Rectal smooth muscle tissue (tissue), 1 donor: ENCODE measurements at regions not wholly inside any gene's neighbourhood (a gene's known extent, or its start where the extent isn't known, plus 50 kb on each side); places are given as distances from the start of the nearest gene placed in this dataset.

Experiments used
- H3K27ac ChIP-seq: one replicate; pipeline ENCODE4 v1.7.0; 2013; ENCODE audit warnings: low read depth, low read length, inconsistent platforms
- H3K27me3 ChIP-seq: one replicate; pipeline ENCODE4 v1.7.0; 2013; ENCODE audit warnings: low read length; ENCODE audit not compliant: control insufficient read depth, insufficient read depth
- H3K36me3 ChIP-seq: one replicate; pipeline ENCODE4 v1.7.0; 2013; ENCODE audit warnings: low read length; ENCODE audit not compliant: control insufficient read depth, insufficient read depth
- H3K4me1 ChIP-seq: one replicate; pipeline ENCODE4 v1.7.0; 2013; ENCODE audit warnings: low read length; ENCODE audit not compliant: control insufficient read depth, insufficient read depth
- H3K4me3 ChIP-seq: one replicate; pipeline ENCODE4 v1.7.0; 2013; ENCODE audit warnings: low read length
- H3K9ac ChIP-seq: one replicate; pipeline ENCODE4 v1.7.0; 2013; ENCODE audit warnings: low read length

GRCh38 chr10:3909339-3909738, 124.3 kb upstream of the KLF6 start:
- Histone ChIP-seq H3K36me3 (no peaks in the 10 kb centered on the region), H3K9ac (no peak overlapping the region), H3K4me1 (peaks cover 6% of the 10 kb centered on the region), H3K4me3 (no peak overlapping the region), H3K27me3 (no peaks in the 10 kb centered on the region), H3K27ac (no peak overlapping the region)

DNA sequence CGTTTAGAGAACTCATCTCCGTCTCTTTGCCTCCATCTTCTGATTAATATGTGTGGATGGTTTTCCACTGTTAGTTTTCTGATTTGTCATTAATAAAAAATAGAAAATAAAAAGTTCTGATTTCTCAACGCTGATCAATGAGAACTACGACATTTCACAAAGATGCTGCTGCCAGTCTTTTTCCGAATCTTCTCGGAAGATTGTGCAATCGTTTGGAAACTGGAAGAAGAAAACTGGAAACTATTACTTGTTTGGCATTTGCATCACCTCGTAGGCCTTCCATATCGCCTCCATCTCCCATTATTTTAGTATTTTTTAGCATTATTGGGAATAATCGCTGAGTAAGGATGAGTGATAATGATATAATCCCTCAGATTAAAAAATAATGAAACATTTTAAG, 123.2 kb upstream of the KLF6 start:
- Histone ChIP-seq H3K4me1 (peaks cover 6% of the 10 kb centered on the region), H3K9ac (no peak overlapping the region), H3K27ac (no peak overlapping the region), H3K27me3 (no peaks in the 10 kb centered on the region), H3K36me3 (no peaks in the 10 kb centered on the region), H3K4me3 (no peak overlapping the region)

DNA sequence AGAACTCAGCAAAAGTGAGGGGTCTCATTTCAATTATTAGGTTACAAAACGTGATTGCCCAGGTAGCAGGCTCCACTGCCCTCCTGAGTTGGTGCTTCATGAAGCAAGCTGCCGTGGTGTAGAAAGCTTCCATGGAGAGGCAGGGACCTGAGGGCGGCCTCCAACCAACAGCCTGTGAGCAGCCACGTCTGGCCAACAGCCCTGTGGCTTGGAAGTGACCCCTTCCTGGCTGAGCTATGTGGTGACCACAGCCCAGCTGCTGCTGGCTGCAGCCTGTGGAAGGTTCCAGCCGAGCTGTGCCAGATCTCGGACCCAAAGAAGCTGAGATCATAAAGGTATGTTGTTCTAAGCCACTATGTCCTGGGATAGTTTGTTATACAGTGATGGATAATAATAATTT, 122.5 kb upstream of the KLF6 start:
- H3K27ac ChIP-seq: no peak overlapping the region
- peaks cover 6% of the 10 kb centered on the region for H3K4me1 ChIP-seq
- no peaks in the 10 kb centered on the region for H3K36me3 ChIP-seq
- H3K4me3 ChIP-seq: no peak overlapping the region
- no peaks in the 10 kb centered on the region for H3K27me3 ChIP-seq
- no peak overlapping the region for H3K9ac ChIP-seq

DNA sequence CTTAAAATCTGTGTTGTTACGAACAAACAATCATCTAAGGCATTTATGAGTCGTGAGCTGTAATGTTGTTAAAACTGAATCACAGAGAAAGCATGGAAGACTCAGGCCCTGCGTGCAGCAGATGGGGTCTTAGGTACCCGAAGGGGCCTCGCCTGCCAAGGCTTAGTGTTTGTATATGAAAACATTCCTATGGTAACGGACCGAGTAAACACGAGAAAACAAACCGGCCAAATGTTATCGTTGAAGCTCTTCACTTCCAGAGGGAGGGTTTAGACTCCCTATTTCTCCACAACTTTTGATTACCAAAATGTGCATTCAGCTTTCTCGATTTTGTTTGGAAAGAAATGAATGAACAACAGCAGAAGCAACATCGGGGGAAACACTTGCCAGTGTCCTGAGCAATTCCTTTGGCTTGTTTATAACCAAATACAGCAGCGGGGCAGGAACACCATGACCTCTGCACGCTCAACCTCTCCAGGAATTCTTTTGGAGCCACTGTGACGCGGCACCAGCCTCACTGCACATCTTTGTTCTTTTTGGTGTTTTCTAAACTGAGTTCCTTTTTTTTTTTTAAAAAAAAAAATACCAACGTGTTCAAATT, 121.6 kb upstream of the KLF6 start:
- H3K27ac ChIP-seq: peak overlapping the region; percentile 34
- H3K9ac ChIP-seq: no peak overlapping the region

DNA sequence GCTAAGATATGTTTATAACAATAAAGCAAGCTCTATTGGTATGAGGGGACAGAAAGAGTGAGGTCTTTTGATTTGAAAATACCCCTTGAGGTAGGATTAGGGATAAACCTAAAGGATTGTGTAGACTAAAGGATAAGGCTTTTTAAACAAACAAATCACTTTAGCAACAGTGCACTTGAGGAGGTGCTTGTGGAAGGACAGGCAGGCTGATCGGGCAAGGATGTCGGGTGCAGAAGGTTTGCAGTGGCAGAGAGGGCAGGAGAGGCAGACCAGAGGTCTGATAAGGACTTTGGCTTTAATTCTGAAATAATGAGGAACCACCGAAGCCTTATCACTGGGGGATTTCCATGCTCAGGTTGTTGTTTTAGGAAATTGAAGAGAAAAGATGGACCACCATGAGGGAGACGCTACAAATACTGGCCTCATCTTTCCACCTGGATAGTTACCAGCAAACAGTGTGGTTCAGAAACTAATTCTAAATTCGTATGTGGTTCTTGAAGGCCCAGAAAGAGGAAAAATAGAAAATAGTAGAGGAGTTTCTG, 119.5 kb upstream of the KLF6 start:
- H3K4me1 ChIP-seq: no peaks in the 10 kb centered on the region
- no peak overlapping the region for H3K4me3 ChIP-seq
- H3K27me3 ChIP-seq: no peaks in the 10 kb centered on the region
- no peak overlapping the region for H3K9ac ChIP-seq
- H3K27ac ChIP-seq: no peak overlapping the region
- H3K36me3 ChIP-seq: no peaks in the 10 kb centered on the region

More for the DNA sequence above, 121.6 kb upstream of the KLF6 start:
- H3K4me3 ChIP-seq: no peak overlapping the region
- H3K27me3 ChIP-seq: no peaks in the 10 kb centered on the region
- no peaks in the 10 kb centered on the region for H3K36me3 ChIP-seq
- H3K4me1 ChIP-seq: peaks cover 6% of the 10 kb centered on the region

- Histone ChIP-seq H3K36me3 (no peaks in the 10 kb centered on the region), H3K4me3 (no peak overlapping the region), H3K27me3 (no peaks in the 10 kb centered on the region), H3K4me1 (peaks cover 4% of the 10 kb centered on the region), H3K27ac (peak overlapping the region; percentile 68), H3K9ac (no peak overlapping the region)
Measured at GRCh38 chr10:3902809-3903410, 117.9 kb upstream of the KLF6 start.

GRCh38 chr10:3902054-3902808, 117.2 kb upstream of the KLF6 start:
- Histone ChIP-seq H3K27me3 (no peaks in the 10 kb centered on the region), H3K4me3 (no peak overlapping the region), H3K27ac (peak overlapping the region; percentile 68), H3K36me3 (no peaks in the 10 kb centered on the region), H3K9ac (no peak overlapping the region), H3K4me1 (peaks cover 4% of the 10 kb centered on the region)

DNA sequence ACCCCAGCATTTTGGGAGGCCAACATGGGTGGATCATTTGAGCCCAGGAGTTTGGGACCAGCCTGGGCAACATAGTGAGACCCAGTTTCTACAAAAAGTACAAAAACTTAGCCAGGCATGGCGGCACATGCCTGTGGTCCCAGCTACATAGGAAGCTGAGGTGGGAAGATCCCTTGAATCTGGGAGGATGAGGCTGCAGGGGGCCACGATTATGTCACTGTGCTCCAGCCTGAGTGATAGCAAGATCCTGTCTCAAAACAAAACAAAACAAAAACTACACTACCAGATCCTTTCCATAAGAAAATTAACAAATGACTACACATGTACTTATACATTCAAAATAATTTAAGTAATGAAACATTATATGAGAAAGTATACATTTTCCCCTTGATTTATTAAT, 116.4 kb upstream of the KLF6 start:
- no peaks in the 10 kb centered on the region for H3K27me3 ChIP-seq
- peaks cover 4% of the 10 kb centered on the region for H3K4me1 ChIP-seq
- H3K27ac ChIP-seq: peak overlapping the region; percentile 68
- no peaks in the 10 kb centered on the region for H3K36me3 ChIP-seq
- H3K4me3 ChIP-seq: no peak overlapping the region
- no peak overlapping the region for H3K9ac ChIP-seq

GRCh38 chr10:3900391-3900790, 115.4 kb upstream of the KLF6 start:
- Histone ChIP-seq H3K4me3 (no peak overlapping the region), H3K9ac (no peak overlapping the region), H3K27me3 (no peaks in the 10 kb centered on the region), H3K4me1 (peaks cover 4% of the 10 kb centered on the region), H3K27ac (no peak overlapping the region), H3K36me3 (no peaks in the 10 kb centered on the region)

GRCh38 chr10:3898821-3899220, 113.8 kb upstream of the KLF6 start:
- H3K4me3 ChIP-seq: no peak overlapping the region
- H3K27me3 ChIP-seq: no peaks in the 10 kb centered on the region
- peak overlapping the region; percentile 44 for H3K27ac ChIP-seq
- H3K4me1 ChIP-seq: peaks cover 4% of the 10 kb centered on the region
- no peak overlapping the region for H3K9ac ChIP-seq
- no peaks in the 10 kb centered on the region for H3K36me3 ChIP-seq

DNA sequence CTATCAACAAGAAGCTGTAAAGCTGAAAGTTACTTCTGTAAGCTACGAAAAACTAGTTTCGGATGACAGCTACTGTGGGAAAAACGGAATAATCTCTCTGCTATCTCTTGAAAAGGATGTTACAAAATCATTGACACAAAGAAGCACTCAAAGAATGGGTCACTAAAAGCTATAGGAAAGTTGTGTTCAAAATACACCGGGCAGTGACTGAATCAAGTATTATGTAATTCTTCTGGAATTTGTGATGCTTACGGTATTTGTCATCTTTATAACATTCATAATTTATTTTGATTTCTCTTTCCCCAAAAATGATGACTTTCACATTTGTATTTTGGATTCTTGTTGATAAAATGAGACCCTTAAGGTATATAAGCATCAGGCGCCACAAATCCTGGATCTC, 112.1 kb upstream of the KLF6 start:
- Histone ChIP-seq H3K4me3 (no peak overlapping the region), H3K27ac (no peak overlapping the region), H3K9ac (no peak overlapping the region), H3K4me1 (peaks cover 4% of the 10 kb centered on the region), H3K36me3 (no peaks in the 10 kb centered on the region), H3K27me3 (no peaks in the 10 kb centered on the region)

DNA sequence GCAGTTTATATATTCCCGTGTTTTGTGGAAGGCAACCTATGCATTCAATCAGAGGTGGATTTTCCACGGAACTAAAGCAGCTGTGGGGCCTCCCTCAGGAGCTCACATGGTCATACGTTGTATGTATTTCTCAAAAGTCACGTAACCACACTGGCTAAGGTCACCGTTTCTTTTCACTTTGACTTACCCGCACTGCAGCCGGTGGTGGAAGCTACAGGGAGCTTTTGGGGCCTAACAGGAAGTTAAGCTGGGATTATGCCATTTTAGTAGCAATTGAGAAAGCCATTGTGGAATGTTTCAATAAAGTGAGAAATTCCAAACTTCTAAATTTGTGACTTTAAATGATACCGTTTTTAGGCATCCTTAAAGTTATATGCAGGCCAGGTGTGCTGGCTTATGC, 111.2 kb upstream of the KLF6 start:
- H3K36me3 ChIP-seq: no peaks in the 10 kb centered on the region
- no peak overlapping the region for H3K27ac ChIP-seq
- peaks cover 4% of the 10 kb centered on the region for H3K4me1 ChIP-seq
- H3K9ac ChIP-seq: no peak overlapping the region
- no peaks in the 10 kb centered on the region for H3K27me3 ChIP-seq
- H3K4me3 ChIP-seq: no peak overlapping the region
